ENCODE measurements at regions not wholly inside any gene's neighbourhood (a gene's known extent, or its start where the extent isn't known, plus 50 kb on each side); places are given as distances from the start of the nearest gene placed in this dataset.

DNA sequence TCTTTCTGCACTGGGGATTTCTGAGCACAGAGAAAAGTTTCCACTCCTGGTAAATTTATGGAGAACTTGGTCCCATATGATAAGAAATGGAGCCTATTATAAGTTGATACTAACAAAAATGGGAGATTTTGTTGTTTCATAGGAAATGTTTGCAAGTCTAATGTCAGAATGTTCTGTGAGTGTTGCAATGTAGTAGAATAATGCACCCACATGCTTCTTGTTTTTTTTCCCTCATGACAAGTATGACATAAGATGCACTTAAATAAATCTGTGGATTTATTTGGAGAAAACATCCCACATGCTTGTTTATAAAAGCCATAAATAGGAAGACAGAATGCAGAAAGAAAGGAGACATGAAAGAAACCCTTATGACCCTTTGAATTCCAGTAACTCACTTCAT lies 50.8 kb upstream of the KCNJ6 start:
- Histone ChIP-seq H3K4me1 (ENCODE audit: low read depth) (no peaks in the 10 kb centered on the region), H3K9me3 (no peaks in the 10 kb centered on the region), H3K4me3 (no peak overlapping the region), H3K36me3 (ENCODE audit: low read depth) (no peaks in the 10 kb centered on the region)
- ATAC-seq, result no peak
- TF ChIP-seq, protein P1, sequence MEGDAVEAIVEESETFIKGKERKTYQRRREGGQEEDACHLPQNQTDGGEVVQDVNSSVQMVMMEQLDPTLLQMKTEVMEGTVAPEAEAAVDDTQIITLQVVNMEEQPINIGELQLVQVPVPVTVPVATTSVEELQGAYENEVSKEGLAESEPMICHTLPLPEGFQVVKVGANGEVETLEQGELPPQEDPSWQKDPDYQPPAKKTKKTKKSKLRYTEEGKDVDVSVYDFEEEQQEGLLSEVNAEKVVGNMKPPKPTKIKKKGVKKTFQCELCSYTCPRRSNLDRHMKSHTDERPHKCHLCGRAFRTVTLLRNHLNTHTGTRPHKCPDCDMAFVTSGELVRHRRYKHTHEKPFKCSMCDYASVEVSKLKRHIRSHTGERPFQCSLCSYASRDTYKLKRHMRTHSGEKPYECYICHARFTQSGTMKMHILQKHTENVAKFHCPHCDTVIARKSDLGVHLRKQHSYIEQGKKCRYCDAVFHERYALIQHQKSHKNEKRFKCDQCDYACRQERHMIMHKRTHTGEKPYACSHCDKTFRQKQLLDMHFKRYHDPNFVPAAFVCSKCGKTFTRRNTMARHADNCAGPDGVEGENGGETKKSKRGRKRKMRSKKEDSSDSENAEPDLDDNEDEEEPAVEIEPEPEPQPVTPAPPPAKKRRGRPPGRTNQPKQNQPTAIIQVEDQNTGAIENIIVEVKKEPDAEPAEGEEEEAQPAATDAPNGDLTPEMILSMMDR (IDR thresholded peaks at IDR 0.05), result no peak
- no peak for DNase-seq
- intact Hi-C loops (cut with DNase I, micrococcal nuclease), result loop anchor here in 1 of 2 donors (10.0 kb wide), 1 partner anchor 62 kb away; no protein-coding TSS in a partner anchor

DNA sequence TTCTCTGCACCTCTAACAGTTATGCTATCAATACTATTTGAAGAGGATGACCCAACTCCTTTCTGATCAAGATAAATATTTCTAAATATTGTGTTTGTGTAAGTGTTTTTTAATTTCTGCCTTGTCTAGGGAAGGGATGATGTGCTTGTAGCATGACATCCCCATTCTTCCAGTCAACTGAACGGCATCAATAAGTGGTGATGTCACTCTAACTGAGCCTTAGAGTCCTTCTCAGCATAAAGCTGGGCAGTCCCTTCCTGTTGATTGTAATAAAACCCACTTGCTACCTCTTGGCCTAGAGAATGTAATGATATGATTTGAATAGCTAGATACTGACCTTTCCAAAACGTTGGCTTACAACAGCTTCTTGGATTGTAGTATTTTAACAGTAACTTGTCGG lies 52.5 kb upstream of the KCNJ6 start:
- Histone ChIP-seq H3K36me3 (ENCODE audit: low read depth) (no peaks in the 10 kb centered on the region), H3K9me3 (no peaks in the 10 kb centered on the region), H3K4me3 (no peak overlapping the region), H3K4me1 (ENCODE audit: low read depth) (no peaks in the 10 kb centered on the region)
- ATAC-seq (no peak), DNase-seq (no peak)
- intact Hi-C loops (cut with DNase I, micrococcal nuclease), result loop anchor here in 1 of 2 donors (10.0 kb wide), 1 partner anchor 64 kb away; no protein-coding TSS in a partner anchor
- TF ChIP-seq, protein P1 (IDR thresholded peaks at IDR 0.05), result no peak

DNA sequence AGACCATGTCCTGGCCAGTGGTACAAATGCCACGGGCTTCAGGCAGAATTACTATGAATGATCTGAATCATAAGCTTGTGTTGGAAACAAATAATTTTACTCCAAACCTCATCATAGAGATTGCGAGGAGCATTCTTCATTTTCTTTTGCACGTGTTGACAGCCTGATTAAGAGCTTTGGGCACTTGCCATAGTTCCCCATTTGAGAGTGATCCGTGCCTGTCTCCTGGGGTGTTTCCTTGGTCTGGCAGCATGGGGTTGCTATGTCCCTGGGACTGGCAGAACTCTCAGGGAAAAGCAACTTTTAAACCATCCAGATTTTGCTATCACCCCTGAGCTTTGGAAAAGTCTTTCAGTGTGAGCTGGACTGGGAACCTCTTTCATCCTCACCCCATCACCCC lies 54.3 kb upstream of the KCNJ6 start:
- TF ChIP-seq, protein P1 (IDR thresholded peaks at IDR 0.05), result no peak
- intact Hi-C loops (cut with DNase I, micrococcal nuclease), result no loop called here
- ATAC-seq (no peak), DNase-seq (no peak)
- Histone ChIP-seq H3K36me3 (ENCODE audit: low read depth) (no peaks in the 10 kb centered on the region), H3K4me3 (no peak overlapping the region), H3K9me3 (no peaks in the 10 kb centered on the region), H3K4me1 (ENCODE audit: low read depth) (no peaks in the 10 kb centered on the region)

DNA sequence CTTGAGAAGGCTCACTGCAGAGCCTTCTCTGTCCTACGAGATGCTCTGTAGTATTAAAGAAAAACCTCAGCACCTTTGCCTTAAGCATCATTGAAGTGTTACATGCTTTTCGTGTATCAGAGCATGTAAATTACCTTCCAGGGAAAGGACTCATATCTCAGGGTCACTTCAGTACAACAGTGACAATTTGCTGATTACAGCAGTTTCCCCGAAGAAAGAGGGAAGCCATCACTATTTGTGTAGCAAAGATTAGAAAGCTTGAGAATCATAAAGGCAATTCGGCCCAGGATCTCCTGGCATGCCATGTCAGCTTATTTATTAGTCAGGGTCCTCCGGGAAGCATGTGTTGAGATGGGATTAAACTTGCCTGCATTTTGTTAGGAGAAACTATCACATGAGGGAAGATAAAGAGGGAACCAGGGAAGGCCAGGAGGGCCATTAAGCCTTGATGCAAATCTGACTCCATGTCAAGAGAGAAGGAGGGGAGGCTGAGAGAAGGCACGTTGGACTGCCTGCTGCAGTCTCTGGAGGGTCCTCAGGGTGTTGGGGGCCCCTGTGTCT lies 55.2 kb upstream of the KCNJ6 start:
- intact Hi-C loops (cut with DNase I, micrococcal nuclease), result no loop called here
- TF ChIP-seq, protein P1 (IDR thresholded peaks at IDR 0.05), result no peak
- Histone ChIP-seq H3K9me3 (no peaks in the 10 kb centered on the region), H3K4me3 (no peak overlapping the region), H3K36me3 (ENCODE audit: low read depth) (no peaks in the 10 kb centered on the region), H3K4me1 (ENCODE audit: low read depth) (no peaks in the 10 kb centered on the region)
- DNase-seq (no peak), ATAC-seq (no peak)

DNA sequence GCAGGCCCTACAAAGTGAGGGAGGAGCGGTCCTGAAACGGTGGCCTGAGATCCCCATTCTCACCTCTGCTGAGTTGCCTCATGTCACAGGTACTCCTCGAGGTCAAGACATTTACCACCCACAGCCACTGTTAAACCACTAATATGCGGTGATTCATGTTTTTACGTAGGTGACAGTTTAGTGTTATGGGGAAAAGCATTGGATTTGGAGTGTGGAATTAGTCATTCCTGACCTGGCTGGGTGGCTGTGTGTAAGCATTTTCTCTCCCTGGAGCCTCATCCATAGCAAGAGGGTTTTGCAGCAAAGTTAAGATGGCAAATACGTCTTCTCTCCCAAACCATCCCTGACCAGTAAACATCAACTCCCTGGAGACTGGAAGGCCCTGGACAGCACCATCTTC lies 57.8 kb upstream of the KCNJ6 start:
- ATAC-seq (no peak), DNase-seq (no peak)
- Histone ChIP-seq H3K4me1 (ENCODE audit: low read depth) (no peaks in the 10 kb centered on the region), H3K36me3 (ENCODE audit: low read depth) (no peaks in the 10 kb centered on the region), H3K4me3 (no peak overlapping the region), H3K9me3 (no peaks in the 10 kb centered on the region)
- intact Hi-C loops (cut with DNase I, micrococcal nuclease), result no loop called here
- TF ChIP-seq, protein P1 (IDR thresholded peaks at IDR 0.05), result no peak

Measured in mucosa of descending colon (tissue), 3 donors.